H4 (cell line): ENCODE measurements at regions not wholly inside any gene's neighbourhood (a gene's known extent, or its start where the extent isn't known, plus 50 kb on each side); places are given as distances from the start of the nearest gene placed in this dataset.
A peak's percentile ranks its signal among the peaks of the same experiment; 100 is the strongest.

Experiments used
- DNase-seq: peaks from one replicate; pipeline ENCODE4 v3.0.0-alpha.2; 2015; ENCODE audit warnings: low spot score

GRCh38 chr15:79185199-79185598 lies 94.6 kb upstream of the RASGRF1 start:
- peak; percentile 25 for DNase-seq

- peak; percentile 53 for DNase-seq
Observed at GRCh38 chr15:79184465-79184892, 93.9 kb upstream of the RASGRF1 start.

GRCh38 chr15:79180318-79180717 lies 89.7 kb upstream of the RASGRF1 start:
- no peak for DNase-seq

GRCh38 chr15:79179597-79179996 lies 89.0 kb upstream of the RASGRF1 start:
- DNase-seq: no peak

GRCh38 chr15:79179108-79179561 lies 88.6 kb upstream of the RASGRF1 start:
- DNase-seq: peak; percentile 76

- no peak for DNase-seq
Observed at GRCh38 chr15:79178594-79178993, 88.0 kb upstream of the RASGRF1 start.

GRCh38 chr15:79176151-79176550 lies 85.6 kb upstream of the RASGRF1 start:
- DNase-seq: no peak

- no peak for DNase-seq
Observed at GRCh38 chr15:79172801-79173460, 82.4 kb upstream of the RASGRF1 start.

- DNase-seq: no peak
Observed at GRCh38 chr15:79172032-79172481, 81.5 kb upstream of the RASGRF1 start.

GRCh38 chr15:79171320-79172031 lies 80.9 kb upstream of the RASGRF1 start:
- no peak for DNase-seq

- DNase-seq: peak; percentile 38
Observed at GRCh38 chr15:79170256-79170664, 79.7 kb upstream of the RASGRF1 start.

- no peak for DNase-seq
Observed at GRCh38 chr15:79169526-79170133, 79.0 kb upstream of the RASGRF1 start.

- peak; percentile 84 for DNase-seq
Observed at GRCh38 chr15:79168922-79169456, 78.4 kb upstream of the RASGRF1 start.

GRCh38 chr15:79167776-79168175 lies 77.2 kb upstream of the RASGRF1 start:
- no peak for DNase-seq

GRCh38 chr15:79166311-79166955 lies 75.9 kb upstream of the RASGRF1 start:
- DNase-seq: no peak

GRCh38 chr15:79164465-79164864 lies 73.9 kb upstream of the RASGRF1 start:
- DNase-seq: no peak

- DNase-seq: no peak
Observed at GRCh38 chr15:79164043-79164442, 73.5 kb upstream of the RASGRF1 start.

GRCh38 chr15:79163395-79163794 lies 72.8 kb upstream of the RASGRF1 start:
- DNase-seq: no peak

GRCh38 chr15:79161837-79162508 lies 71.4 kb upstream of the RASGRF1 start:
- no peak for DNase-seq

- DNase-seq: peak; percentile 45
Observed at GRCh38 chr15:79160211-79160610, 69.6 kb upstream of the RASGRF1 start.
